Kidney epithelial cell (primary cell): ENCODE measurements at regions not wholly inside any gene's neighbourhood (a gene's known extent, or its start where the extent isn't known, plus 50 kb on each side); places are given as distances from the start of the nearest gene placed in this dataset.

Experiments used
- DNase-seq: peaks from one replicate; pipeline ENCODE4 v3.0.0-alpha.2; 2010; ENCODE audit warnings: low read depth
- H3K27me3 ChIP-seq: 2 replicates; pipeline ENCODE4 v1.6.0; 2011; ENCODE audit warnings: low read length; ENCODE audit not compliant: control insufficient read depth, insufficient read depth
- H3K36me3 ChIP-seq: 2 replicates; pipeline ENCODE4 v1.5.1; 2011; ENCODE audit warnings: low read length; ENCODE audit not compliant: control insufficient read depth, insufficient read depth
- H3K4me3 ChIP-seq: 2 replicates; pipeline ENCODE4 v1.5.1; 2011; ENCODE audit warnings: low read depth, mild to moderate bottlenecking, control low read depth, low read length
- CTCF ChIP-seq: IDR thresholded peaks from 2 replicates; pipeline ENCODE4 v1.5.1; 2011; ENCODE audit warnings: mild to moderate bottlenecking, moderate library complexity, low read length, control low read depth, inconsistent platforms; ENCODE audit not compliant: insufficient read depth, poor library complexity, severe bottlenecking

GRCh38 chr11:23540101-23540561, 679.9 kb upstream of the CCDC179 start:
- TF ChIP-seq CTCF = peak; percentile 86
- Histone ChIP-seq H3K27me3 (no peaks in the 10 kb centered on the region), H3K36me3 (no peaks in the 10 kb centered on the region), H3K4me3 (no peak overlapping the region)
- DNase-seq = no peak

GRCh38 chr11:23542189-23542588, 681.9 kb upstream of the CCDC179 start:
- TF ChIP-seq CTCF = no peak
- H3K36me3 ChIP-seq = no peaks in the 10 kb centered on the region
- H3K27me3 ChIP-seq = no peaks in the 10 kb centered on the region
- no peak for DNase-seq
- H3K4me3 ChIP-seq = no peak overlapping the region

GRCh38 chr11:23542816-23543215, 682.5 kb upstream of the CCDC179 start:
- Histone ChIP-seq H3K36me3 (no peaks in the 10 kb centered on the region), H3K4me3 (no peak overlapping the region), H3K27me3 (no peaks in the 10 kb centered on the region)
- TF ChIP-seq CTCF = no peak
- DNase-seq = no peak

GRCh38 chr11:23543651-23544222, 683.5 kb upstream of the CCDC179 start:
- Histone ChIP-seq H3K4me3 (no peak overlapping the region), H3K27me3 (no peaks in the 10 kb centered on the region), H3K36me3 (no peaks in the 10 kb centered on the region)
- DNase-seq = no peak
- TF ChIP-seq CTCF = no peak

- no peak for DNase-seq
- Histone ChIP-seq H3K36me3 (no peaks in the 10 kb centered on the region), H3K4me3 (no peak overlapping the region), H3K27me3 (no peaks in the 10 kb centered on the region)
- TF ChIP-seq CTCF = no peak
Measured at GRCh38 chr11:23551706-23552105, 691.4 kb upstream of the CCDC179 start.

GRCh38 chr11:23554002-23554401, 693.7 kb upstream of the CCDC179 start:
- DNase-seq = no peak
- H3K27me3 ChIP-seq = no peaks in the 10 kb centered on the region
- H3K36me3 ChIP-seq = no peaks in the 10 kb centered on the region
- no peak for TF ChIP-seq CTCF
- H3K4me3 ChIP-seq = no peak overlapping the region
